GM11168 (cell line): ENCODE measurements at regions not wholly inside any gene's neighbourhood (a gene's known extent, or its start where the extent isn't known, plus 50 kb on each side); places are given as distances from the start of the nearest gene placed in this dataset.

Experiments
- in situ Hi-C: fragments of 300-500 bp; cut with MboI; formaldehyde crosslinking; loops from one replicate; pipeline ENCODE4 v1.12.0; 2022; ENCODE audit warnings: low sequenced_read_pairs; ENCODE audit not compliant: unreplicated experiment

DNA sequence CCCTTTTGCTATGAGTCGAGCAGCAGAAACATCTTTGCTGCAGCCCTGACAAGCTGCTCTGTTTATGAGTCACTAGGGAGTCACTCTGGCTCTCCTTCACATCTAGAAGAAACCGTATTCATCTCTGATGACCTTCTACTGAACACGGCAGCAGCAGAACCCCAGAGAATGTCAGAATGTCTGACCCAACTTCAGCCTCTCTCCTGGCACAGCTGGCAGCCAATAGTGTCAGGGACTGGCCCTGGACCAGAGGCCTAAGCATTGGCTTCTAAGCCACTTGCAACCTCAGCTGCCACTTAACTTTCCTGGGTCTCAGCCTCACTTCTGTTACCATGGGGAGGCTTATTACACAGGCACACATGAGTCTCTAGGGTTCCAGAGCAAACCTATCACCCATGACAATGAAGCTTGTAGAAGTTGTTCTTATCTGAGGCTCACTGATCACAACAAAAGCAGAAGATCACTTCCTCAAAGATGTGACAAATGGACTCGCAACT is 184.1 kb upstream of the TLE3 start:
- in situ Hi-C loops = no loop called here

DNA sequence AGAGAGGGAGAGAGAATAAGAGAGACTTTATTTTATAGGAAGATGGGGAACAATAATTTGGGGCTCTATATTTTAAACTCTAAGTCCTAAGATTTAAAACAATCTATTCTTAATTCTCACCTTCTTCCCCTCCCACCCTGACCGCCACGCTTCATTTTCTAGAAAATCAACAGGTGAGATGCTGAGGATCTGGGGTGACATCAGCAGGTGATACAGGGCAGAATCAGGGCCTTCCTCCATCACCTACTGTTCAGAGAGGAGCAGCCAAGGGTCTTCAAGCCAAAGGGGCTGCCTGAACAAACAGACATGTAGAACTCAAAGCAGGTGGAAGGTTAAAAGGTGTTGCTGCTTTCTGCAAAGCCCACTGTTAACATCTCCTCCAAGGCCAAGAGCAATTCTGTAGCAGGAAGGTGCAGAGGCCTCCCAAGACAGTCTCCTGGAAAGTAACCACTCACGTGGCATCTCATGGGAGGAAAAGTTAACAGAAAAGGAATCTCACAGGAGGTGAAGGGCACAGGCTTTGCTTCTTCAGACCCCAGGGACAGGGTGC is 183.6 kb upstream of the TLE3 start:
- in situ Hi-C loops = no loop called here

DNA sequence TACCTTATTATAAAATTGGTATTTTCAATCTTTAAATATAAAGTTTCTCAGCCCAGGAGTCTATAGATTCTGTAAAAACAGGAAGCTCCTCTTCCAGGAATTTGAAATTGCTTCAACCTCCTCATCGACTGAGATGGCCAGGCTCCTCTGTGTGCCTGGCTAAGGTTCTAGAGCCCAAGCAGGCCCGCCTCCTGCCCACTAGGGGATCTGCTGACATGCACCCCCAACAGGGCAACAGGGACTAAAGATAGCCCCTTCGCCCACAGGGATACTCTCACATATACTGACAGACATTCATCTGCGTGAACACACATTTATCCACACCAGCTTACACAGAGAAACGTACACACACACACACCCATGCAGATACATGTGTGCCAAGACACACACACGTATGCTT is 183.1 kb upstream of the TLE3 start:
- in situ Hi-C loops = no loop called here

DNA sequence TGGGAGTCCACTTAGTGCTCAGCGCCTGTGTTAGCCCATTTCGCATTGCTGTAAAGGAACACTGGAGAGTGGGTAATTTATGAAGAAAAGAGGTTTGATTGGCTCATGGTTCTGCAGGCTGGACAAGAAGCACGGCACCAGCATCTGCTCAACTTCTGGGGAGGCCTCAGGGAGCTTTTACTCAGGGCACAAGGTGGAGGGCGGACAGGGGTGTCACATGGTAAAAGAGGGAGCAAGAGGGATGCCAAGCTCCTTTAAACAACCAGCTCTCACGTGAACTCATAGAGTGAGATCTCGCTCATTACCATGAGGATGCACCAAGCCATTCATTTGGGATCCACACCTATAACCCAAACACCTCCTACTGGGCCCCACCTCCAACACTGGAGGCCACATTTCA is 181.4 kb upstream of the TLE3 start:
- in situ Hi-C loops = no loop called here

DNA sequence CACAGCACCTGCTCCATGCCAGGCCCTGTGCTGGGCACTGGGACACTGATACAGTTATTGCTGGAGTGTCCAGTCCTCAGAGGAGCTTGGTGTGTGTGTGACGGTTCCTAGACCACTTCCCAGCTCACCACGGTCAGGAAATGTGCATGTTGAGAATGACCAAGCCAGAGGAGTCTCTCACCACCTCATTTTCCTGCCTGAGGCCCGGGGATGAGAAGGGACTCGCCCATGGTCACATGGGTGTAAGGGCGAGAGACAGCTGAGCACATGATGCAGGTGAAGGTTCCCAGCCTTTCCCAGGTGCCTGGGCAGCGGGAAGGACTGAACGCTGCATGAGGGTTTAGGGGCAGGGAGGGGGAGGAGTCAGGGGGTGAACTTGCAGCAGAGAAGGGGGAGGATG is 180.9 kb upstream of the TLE3 start:
- in situ Hi-C loops = no loop called here

DNA sequence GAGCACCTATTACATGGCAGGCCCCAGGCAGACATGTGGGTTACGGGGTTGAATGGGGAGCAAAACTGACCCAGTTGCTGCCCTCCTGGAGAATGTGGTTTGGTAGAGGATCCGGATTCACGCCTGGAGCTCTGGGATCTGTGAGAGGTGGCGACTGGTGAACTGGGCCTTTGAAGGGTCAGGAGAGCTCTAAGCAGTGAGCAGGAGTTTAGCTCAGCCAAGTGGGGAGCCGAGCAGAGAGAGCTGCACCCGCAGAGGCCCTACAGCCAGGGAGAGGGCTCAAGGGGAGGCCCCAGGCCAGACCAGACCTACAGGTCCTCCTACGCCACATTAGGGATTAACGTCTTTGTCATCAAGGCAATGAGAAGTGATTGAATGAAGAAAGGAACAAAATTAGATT is 179.8 kb upstream of the TLE3 start:
- in situ Hi-C loops = no loop called here

DNA sequence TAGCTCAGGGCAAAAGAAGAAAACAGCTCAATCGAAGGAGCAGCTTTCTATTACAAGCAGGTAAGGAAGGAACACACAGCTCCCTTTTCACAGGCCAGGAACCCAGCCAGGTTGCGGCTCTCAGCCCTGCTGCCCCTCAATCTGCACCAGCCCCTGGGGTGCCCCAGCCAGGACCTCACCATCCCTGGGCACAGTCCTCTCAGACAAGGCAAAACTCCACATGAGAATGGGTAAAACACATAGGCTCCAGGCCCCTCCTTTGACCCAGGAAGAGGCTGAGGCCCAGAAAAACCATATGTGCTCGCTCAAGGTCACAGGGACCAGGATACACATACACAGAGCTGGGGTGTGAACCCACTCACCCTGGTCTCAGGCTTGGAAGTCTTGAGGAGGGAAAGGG is 178.7 kb upstream of the TLE3 start:
- in situ Hi-C loops = no loop called here

DNA sequence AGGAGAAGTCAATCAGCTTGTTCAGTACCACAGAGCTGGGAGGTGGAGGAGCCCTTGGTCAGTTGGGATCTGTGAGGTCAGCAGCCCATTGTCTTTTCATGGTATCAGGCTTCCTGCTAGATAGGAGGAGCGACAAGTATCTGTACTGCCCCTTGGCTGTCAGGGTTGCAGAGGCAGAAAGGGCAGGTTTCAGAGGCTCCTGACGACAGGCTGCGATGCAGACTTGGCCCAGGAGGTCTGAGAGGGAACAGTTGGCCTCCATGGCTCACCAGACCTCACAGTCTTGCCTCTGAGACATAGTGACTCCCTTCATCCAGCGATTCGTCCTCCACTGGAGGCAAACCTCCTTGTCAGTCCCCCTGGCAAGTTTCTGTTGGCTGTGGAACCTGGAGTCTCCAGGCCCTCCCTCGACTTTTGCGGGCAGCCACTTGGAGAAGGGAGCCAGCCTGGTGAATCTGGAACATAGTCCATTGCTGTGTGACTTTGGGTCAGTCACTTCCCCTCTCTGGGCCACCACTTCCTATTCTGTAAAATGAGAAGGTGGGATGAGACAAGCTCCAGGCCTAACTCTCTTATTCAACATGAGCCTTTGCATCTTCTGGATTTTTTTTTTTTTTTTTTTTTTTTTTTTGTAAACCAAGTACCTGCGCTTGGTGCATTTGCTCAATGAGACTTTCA is 177.9 kb upstream of the TLE3 start:
- in situ Hi-C loops = no loop called here

DNA sequence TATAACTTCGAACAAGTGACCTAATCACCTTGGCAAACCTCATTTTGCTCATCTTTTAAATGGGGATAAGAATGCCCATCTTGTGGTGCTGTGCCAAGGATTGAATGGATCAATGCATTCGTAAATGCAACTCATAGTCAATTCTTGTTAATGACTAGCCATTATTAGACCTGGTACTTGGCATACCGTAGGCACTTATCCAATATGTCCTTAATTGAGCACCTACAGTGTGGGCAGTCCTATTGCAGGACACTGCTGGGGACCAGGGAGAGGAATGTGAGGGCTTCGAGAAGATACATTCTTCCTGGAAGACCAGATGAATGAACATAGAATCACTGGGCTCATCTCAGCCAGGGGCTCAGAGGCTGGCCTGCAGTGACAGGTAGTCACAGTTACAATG is 177.2 kb upstream of the TLE3 start:
- in situ Hi-C loops = no loop called here

DNA sequence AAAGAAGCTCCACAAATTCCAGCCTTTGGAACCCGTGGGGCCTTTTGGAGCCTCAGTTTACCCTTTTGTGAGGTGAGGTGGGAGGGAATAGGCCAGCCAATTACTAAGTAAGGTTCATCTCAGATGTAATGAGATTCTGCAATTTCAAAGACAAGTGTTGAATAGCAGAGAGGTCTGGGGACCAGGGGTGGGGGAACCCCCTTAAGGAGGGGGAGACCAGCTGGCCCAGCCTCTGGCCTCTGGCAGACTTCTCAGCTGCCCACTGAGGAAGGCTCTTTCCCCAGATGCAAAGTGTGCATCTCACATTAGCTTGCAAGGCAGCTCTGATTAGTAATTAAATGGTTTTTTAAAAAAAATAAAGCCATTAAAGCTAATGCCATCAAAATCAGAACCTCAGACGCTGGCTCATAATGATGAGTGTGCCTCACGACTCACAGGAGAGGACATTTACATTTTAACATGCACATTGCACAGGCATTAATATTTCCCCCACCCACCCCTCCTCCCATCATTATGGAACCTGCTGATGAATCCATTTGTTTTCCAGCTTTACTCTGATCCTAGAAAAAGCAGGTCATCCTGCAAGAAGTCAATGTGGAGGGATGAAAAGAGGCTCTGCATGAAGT is 176.7 kb upstream of the TLE3 start:
- in situ Hi-C loops = no loop called here

DNA sequence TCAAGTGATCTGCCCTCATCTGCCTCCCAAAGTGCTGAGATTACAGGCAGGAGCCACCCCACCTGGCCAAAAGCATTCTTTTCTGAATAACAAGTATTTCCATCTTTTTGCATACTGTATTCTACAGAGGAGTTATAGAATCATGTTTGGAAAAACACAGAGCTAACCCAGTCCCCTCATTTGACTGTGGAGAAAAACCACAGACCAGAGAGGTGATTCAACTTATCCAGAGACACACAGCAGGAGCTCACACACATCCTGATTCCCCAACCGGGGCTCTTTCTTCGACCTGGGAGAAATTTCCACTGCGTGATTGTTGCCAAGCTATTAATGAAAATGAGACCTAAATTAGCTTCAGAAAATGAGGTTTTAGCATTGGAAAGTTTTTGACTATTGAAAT is 176.1 kb upstream of the TLE3 start:
- in situ Hi-C loops = no loop called here

DNA sequence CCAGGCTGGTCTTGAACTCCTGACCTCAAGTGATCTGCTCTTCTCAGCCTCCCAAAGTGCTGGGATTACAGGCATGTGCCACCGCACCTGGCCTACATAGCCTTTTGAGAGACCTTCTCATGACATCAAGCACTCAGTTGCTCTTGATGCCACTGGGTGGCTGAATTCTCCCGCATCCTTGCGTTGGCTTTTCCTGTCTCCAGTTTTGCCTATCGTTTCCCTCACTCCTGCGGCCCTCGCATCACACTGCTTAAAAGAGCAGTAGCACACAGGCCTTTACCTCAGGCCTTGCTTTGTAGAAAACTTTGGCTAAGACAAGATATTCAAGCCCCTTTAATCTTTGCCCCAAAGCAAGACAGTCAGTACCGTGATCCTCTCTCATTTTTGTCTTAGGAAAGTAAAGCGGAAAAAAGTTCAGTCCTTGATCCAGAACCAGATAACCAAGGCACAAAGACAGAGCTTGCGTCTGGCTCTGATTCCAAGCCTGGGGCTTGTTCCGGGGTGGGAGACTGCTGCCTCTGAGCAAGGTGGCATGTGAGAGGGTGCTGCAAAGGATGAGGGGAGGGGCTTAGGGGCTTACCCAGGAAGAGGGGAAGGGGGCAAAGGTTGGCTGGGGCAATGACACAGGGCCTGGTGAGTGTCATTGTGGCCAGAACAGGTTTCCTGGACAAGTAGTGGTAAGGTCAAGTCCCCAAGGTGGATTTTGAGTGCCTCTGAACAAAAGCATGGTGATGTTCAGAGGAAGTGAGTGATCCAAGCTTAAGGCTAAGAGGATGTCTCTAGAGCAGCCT is 175.0 kb upstream of the TLE3 start:
- in situ Hi-C loops = no loop called here

DNA sequence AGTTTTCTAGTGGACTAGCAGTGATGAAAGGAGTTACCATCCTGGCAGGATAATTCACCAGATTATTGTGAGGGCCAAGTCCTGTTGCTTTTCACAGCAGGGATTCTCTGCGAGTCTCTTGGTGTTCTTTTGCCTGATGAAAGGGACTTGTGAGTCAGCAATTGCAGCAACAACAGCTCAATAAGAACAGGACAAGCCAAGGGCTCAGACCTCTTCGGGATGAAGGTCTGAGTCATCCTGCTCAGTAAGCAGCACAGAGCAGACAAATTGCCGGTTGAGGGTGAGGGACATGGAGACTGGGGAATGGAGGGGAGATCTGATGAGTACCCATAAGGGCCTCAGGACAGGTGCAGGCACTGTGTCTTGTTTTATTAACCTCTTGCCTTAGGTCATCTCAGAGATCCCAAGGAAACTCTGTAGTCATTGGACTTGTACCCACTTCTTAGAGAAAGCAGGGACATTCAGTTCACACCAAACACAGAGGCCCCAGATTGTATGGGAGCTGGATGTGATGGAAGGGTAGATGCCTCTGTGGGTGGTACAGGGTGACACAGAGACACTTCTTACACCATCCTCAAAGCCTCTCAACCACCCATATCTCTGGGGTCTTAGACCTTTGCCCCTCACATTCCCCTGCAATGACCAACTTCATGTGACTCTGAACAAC is 173.8 kb upstream of the TLE3 start:
- in situ Hi-C loops = no loop called here

DNA sequence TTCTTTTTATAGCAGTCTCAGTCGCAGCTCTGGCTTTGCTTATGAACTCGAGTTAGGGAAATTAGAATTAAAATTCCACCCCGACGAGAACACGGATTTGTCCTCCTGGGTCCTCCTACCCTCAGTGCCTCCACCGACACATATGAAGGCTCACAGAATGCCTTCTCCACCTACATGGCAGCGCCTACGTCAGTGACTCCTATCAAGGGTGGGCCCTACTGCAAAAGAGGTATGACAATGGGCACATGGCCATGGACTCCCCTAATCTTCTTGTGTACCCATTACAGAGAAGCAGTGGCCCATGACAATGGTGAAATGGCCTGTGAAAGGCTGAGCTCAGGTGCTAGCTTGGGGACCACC is 173.0 kb upstream of the TLE3 start:
- in situ Hi-C loops = no loop called here

DNA sequence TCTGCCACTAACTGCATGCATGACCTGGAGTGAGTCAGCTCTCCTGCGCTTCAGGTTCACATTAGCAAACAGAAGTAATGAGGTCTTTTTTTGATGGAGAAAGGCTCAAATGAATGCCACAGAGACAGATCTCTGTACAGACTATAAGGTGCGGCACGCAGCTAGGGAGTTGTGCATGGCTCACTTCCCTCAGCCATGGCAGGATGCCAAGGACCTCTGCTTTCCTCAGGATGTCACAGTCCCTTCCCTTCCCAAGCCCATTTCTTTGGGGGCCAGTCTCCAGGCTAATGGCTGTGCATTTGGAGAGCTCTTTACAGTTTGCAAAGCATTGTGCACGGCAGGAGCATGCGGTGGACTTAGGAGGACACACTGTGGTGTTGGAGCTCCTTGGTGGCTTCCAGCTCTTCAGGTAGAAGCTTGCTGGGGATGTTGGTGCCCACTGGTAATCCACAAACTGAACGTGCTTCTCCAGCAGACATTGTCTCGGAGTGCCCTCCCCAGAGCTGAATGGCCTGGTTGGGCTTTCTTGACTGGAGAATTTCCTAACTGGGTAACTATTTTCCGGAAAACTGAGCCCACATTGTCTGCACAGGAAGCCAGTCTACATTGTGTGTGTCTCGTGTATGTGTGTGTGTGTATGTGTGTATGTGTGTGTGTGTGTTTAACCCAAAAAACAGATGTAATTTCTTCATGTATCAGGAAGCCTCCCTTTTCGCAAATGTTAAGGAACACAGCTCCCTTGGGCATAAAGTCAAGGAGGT is 172.5 kb upstream of the TLE3 start:
- in situ Hi-C loops = no loop called here

DNA sequence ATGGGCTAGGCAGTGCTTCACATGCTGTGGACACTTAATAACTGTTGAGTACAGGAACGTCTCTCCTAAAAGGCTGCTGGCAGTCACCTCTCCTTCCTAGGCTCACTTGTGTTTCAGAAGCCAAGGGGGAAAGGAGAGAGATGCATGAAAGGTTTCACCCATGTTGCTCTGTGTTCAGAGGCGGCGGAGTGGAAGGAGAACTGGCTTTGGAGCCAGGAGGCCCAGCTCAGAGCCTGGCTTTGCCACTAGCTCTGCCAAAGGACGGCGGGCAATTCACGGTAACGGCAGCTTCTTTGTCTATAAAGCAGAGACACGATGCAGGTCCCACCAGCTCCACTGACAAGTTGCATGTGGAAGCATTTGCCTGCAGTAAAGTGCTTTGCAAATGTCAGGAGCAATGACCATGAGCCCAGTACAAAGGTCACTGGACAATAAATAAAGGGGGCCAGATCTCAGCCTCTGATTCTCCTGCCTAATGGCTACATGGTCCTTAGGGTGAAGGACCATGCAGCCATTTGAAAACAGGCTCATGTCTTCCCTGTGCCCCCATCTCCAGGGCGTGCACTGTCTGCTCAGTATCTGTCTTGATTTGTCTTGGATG is 171.7 kb upstream of the TLE3 start:
- in situ Hi-C loops = no loop called here

DNA sequence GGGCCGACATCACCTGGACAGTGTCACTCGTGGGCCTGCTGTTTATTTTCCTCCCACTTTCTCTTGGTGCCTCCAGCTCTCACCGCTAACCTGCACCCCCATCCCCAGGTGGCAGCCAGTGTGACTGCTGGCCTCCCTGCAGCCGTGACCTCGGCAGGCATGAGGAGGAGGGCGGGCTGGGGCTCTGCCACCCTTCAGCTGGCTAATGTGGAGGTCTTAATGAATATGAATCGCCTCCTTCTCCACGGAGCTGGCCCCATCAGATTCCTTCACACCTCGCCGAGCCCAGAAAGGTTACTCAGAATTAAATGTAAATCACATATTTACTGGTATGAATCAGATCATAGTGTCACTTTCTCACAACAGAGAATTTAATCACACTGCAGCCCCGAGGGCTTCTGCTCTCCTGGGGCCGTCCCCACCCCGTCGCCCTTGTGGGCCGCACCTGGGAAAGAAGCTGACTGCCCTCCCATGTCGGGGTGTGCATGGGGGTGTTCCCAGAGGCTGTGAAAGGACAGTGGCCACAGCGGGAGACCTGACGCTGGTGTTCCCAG is 171.1 kb upstream of the TLE3 start:
- in situ Hi-C loops = no loop called here

DNA sequence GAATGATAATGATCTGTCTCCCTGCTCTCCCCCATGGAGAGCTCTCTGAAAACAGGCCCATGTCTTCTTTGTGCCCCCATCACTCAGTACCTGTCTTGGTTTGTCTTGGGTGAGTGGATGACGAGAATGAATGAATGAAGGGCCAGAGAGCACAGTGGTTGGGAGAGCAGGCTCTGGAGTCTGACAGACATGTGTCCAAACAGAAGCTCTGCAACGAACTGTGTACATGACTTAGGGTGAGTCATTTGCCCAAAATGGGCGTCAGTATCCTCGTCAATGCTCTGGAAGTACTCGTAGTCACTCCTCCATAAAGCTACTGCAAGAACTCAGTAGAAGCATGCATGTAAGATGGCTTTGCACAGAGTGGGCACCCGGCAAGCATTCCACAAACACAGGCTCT is 170.2 kb upstream of the TLE3 start:
- in situ Hi-C loops = no loop called here

DNA sequence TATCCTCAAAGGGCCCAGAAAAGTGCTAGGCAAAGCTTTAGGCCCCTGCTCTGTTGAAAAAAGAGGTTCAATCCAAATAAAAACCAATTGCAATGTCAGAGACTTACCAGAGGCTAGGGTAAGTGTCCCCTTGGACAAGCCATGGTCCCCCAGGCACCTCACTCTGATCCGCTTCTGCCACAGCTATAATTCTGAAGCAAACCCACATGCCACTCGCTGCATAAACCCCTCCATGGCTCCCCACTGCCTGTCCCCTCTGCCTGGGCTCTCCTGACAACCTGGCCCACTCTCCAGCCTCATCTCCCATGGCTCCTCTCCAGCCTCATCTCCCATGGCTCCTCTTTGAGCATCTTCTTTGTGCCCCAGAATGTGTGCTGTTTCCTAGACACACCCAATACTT is 169.6 kb upstream of the TLE3 start:
- in situ Hi-C loops = no loop called here
